HG02642 (cell line): ENCODE measurements at regions not wholly inside any gene's neighbourhood (a gene's known extent, or its start where the extent isn't known, plus 50 kb on each side); places are given as distances from the start of the nearest gene placed in this dataset.
"Not testable (repeated sequence)": the region's sequence is repeated elsewhere in the genome, so short reads cannot be mapped to it uniquely, and the experiment has no call there.

Source experiments
- ATAC-seq: cut with Tn5 transposase; IDR thresholded peaks from one replicate; pipeline ENCODE4 v1.9.1; 2021; ENCODE audit warnings: mild to moderate bottlenecking; ENCODE audit not compliant: unreplicated experiment, poor library complexity

GRCh38 chr12:74671421-74671820, 133.8 kb downstream of the ATXN7L3B start:
- no peak for ATAC-seq

GRCh38 chr12:74676955-74677354, 139.3 kb downstream of the ATXN7L3B start:
- not testable (repeated sequence) for ATAC-seq

- ATAC-seq, result no peak
Observed at GRCh38 chr12:74685385-74685784, 147.8 kb downstream of the ATXN7L3B start.

GRCh38 chr12:74689071-74689655, 151.5 kb downstream of the ATXN7L3B start:
- ATAC-seq, result no peak

GRCh38 chr12:74689929-74690328, 152.3 kb downstream of the ATXN7L3B start:
- ATAC-seq, result no peak

GRCh38 chr12:74719447-74719846, 181.8 kb downstream of the ATXN7L3B start:
- ATAC-seq, result no peak

- no peak for ATAC-seq
Observed at GRCh38 chr12:74722709-74723108, 185.1 kb downstream of the ATXN7L3B start.

GRCh38 chr12:74725154-74725553, 187.5 kb downstream of the ATXN7L3B start:
- ATAC-seq, result no peak

- no peak for ATAC-seq
Observed at GRCh38 chr12:74728006-74728405, 190.4 kb downstream of the ATXN7L3B start.

- no peak for ATAC-seq
Observed at GRCh38 chr12:74732164-74732784, 194.6 kb downstream of the ATXN7L3B start.

GRCh38 chr12:74732826-74733225, 195.2 kb downstream of the ATXN7L3B start:
- ATAC-seq, result no peak

GRCh38 chr12:74741112-74741511, 203.5 kb downstream of the ATXN7L3B start:
- ATAC-seq, result no peak

GRCh38 chr12:74747305-74747704, 209.7 kb downstream of the ATXN7L3B start:
- ATAC-seq, result no peak

- ATAC-seq, result no peak
Observed at GRCh38 chr12:74751441-74751840, 213.8 kb downstream of the ATXN7L3B start.

- ATAC-seq, result no peak
Observed at GRCh38 chr12:74752215-74752614, 214.6 kb downstream of the ATXN7L3B start.

GRCh38 chr12:74770552-74770951, 232.9 kb downstream of the ATXN7L3B start:
- no peak for ATAC-seq

GRCh38 chr12:74775276-74775675, 237.6 kb downstream of the ATXN7L3B start:
- no peak for ATAC-seq

- no peak for ATAC-seq
Observed at GRCh38 chr12:74776378-74776777, 238.7 kb downstream of the ATXN7L3B start.

- no peak for ATAC-seq
Observed at GRCh38 chr12:74780182-74780849, 242.7 kb downstream of the ATXN7L3B start.

- not testable (repeated sequence) for ATAC-seq
Observed at GRCh38 chr12:74780850-74781241, 243.2 kb downstream of the ATXN7L3B start.

GRCh38 chr12:74781991-74782485, 244.4 kb downstream of the ATXN7L3B start:
- ATAC-seq, result no peak

GRCh38 chr12:74790931-74791330, 253.3 kb downstream of the ATXN7L3B start:
- no peak for ATAC-seq
